HepG2 (cell line): ENCODE measurements at regions not wholly inside any gene's neighbourhood (a gene's known extent, or its start where the extent isn't known, plus 50 kb on each side); places are given as distances from the start of the nearest gene placed in this dataset.

Experiments
- ATRX ChIP-seq: sonication (generic); formaldehyde crosslinking; IDR thresholded peaks from 2 replicates; pipeline ENCODE4 v1.4.0; 2020; ENCODE audit warnings: missing genetic modification reagents, borderline replicate concordance
- CENPT ChIP-seq: sonication (generic); formaldehyde crosslinking; IDR thresholded peaks from 2 replicates; pipeline ENCODE4 v1.8.0; 2022; ENCODE audit warnings: low read depth, mild to moderate bottlenecking, moderate library complexity, missing genetic modification reagents
- DR1 ChIP-seq: sonication (generic); formaldehyde crosslinking; IDR thresholded peaks from 2 replicates; pipeline ENCODE4 v1.8.0; 2021; ENCODE audit warnings: mild to moderate bottlenecking, missing genetic modification reagents, inconsistent platforms
- HDAC6 ChIP-seq: fragments of 200-600 bp; sonication (generic); IDR thresholded peaks from 2 replicates; pipeline ENCODE4 v1.7.0; 2017; ENCODE audit warnings: mild to moderate bottlenecking, antibody characterized with exemption, low read length, low read depth
- HES4 ChIP-seq: sonication (generic); formaldehyde crosslinking; IDR thresholded peaks from 2 replicates; pipeline ENCODE4 v1.9.0; 2021; ENCODE audit warnings: mild to moderate bottlenecking, missing genetic modification reagents, borderline replicate concordance
- HHEX ChIP-seq: IDR thresholded peaks from 2 replicates; pipeline ENCODE4 v1.6.1; 2016; ENCODE audit warnings: control low read depth
- HIVEP1 ChIP-seq: sonication (generic); formaldehyde crosslinking; IDR thresholded peaks from 2 replicates; pipeline ENCODE4 v1.4.0; 2020; ENCODE audit warnings: mild to moderate bottlenecking, missing genetic modification reagents
- HOXA3 ChIP-seq: sonication (generic); formaldehyde crosslinking; IDR thresholded peaks from 2 replicates; pipeline ENCODE4 v1.5.0; 2020; ENCODE audit warnings: missing genetic modification reagents
- KLF11 ChIP-seq: IDR thresholded peaks from 2 replicates; pipeline ENCODE4 v1.6.1; 2016; ENCODE audit warnings: missing compliant biosample characterization
- KLF15 ChIP-seq: sonication (generic); formaldehyde crosslinking; IDR thresholded peaks from 2 replicates; pipeline ENCODE4 v1.8.1; 2023; ENCODE audit warnings: borderline replicate concordance, mild to moderate bottlenecking, inconsistent platforms, missing genetic modification reagents, mixed read lengths
- MTF1 ChIP-seq: sonication (generic); formaldehyde crosslinking; IDR thresholded peaks from 2 replicates; pipeline ENCODE4 v1.5.0; 2020; ENCODE audit warnings: missing genetic modification reagents
- PCBP1 ChIP-seq: fragments of 200-400 bp; formaldehyde crosslinking; IDR thresholded peaks from 2 replicates; pipeline ENCODE4 v1.6.1; 2017; ENCODE audit warnings: mild to moderate bottlenecking, low read depth, low read length, borderline replicate concordance
- PHB2 ChIP-seq: fragments of 450-650 bp; IDR thresholded peaks from 2 replicates; pipeline ENCODE4 v1.6.1; 2018; ENCODE audit not compliant: partially characterized antibody
- RAD51 ChIP-seq: fragments of 450-650 bp; IDR thresholded peaks from 2 replicates; pipeline ENCODE4 v1.6.1; 2016; ENCODE audit warnings: borderline replicate concordance
- RCOR2 ChIP-seq: IDR thresholded peaks from 2 replicates; pipeline ENCODE4 v1.6.1; 2016; ENCODE audit warnings: missing biosample characterization, missing genetic modification reagents
- SMYD3 ChIP-seq: sonication (generic); formaldehyde crosslinking; IDR thresholded peaks from 2 replicates; pipeline ENCODE4 v1.8.1; 2023; ENCODE audit warnings: mild to moderate bottlenecking, missing genetic modification reagents
- SRSF4 ChIP-seq: fragments of 200-400 bp; formaldehyde crosslinking; IDR thresholded peaks from one replicate; pipeline ENCODE4 v1.6.1; 2018; ENCODE audit warnings: mild to moderate bottlenecking, low read depth, low read length, moderate library complexity; ENCODE audit not compliant: poor library complexity, severe bottlenecking
- TARDBP ChIP-seq: sonication (generic); formaldehyde crosslinking; IDR thresholded peaks from 2 replicates; pipeline ENCODE4 v1.8.0; 2022; ENCODE audit warnings: mild to moderate bottlenecking, missing genetic modification reagents
- TMF1 ChIP-seq: sonication (generic); formaldehyde crosslinking; IDR thresholded peaks from 2 replicates; pipeline ENCODE4 v1.8.1; 2022; ENCODE audit warnings: low read depth, missing genetic modification reagents
- TOPORS ChIP-seq: sonication (generic); formaldehyde crosslinking; IDR thresholded peaks from 2 replicates; pipeline ENCODE4 v1.8.0; 2023; ENCODE audit warnings: mild to moderate bottlenecking, missing genetic modification reagents
- ZBTB21 ChIP-seq: sonication (generic); formaldehyde crosslinking; IDR thresholded peaks from 2 replicates; pipeline ENCODE4 v1.4.0; 2020; ENCODE audit warnings: missing genetic modification reagents
- ZNF766 ChIP-seq: sonication (generic); formaldehyde crosslinking; IDR thresholded peaks from 2 replicates; pipeline ENCODE4 v1.5.0; 2020; ENCODE audit warnings: missing genetic modification reagents, borderline replicate concordance
- ZNF790 ChIP-seq: sonication (generic); formaldehyde crosslinking; IDR thresholded peaks from 2 replicates; pipeline ENCODE4 v1.8.0; 2022; ENCODE audit warnings: missing genetic modification reagents, mild to moderate bottlenecking, borderline replicate concordance
- TF ChIP-seq, protein P1 (sequence below): sonication (generic); formaldehyde crosslinking; IDR thresholded peaks from 2 replicates; pipeline ENCODE4 v1.4.0; 2020; ENCODE audit warnings: missing genetic modification reagents, borderline replicate concordance
- TF ChIP-seq, protein P2 (sequence below): sonication (generic); formaldehyde crosslinking; IDR thresholded peaks from 2 replicates; pipeline ENCODE4 v1.5.0; 2020; ENCODE audit warnings: missing genetic modification reagents
- TF ChIP-seq, protein P3 (sequence below): sonication (generic); formaldehyde crosslinking; IDR thresholded peaks from 2 replicates; pipeline ENCODE4 v1.4.0; 2020; ENCODE audit warnings: mild to moderate bottlenecking, low read depth, missing genetic modification reagents
- TF ChIP-seq, protein P4 (sequence below): IDR thresholded peaks from 2 replicates; pipeline ENCODE4 v1.6.1; 2016; ENCODE audit warnings: low read depth, control low read depth

DNA sequence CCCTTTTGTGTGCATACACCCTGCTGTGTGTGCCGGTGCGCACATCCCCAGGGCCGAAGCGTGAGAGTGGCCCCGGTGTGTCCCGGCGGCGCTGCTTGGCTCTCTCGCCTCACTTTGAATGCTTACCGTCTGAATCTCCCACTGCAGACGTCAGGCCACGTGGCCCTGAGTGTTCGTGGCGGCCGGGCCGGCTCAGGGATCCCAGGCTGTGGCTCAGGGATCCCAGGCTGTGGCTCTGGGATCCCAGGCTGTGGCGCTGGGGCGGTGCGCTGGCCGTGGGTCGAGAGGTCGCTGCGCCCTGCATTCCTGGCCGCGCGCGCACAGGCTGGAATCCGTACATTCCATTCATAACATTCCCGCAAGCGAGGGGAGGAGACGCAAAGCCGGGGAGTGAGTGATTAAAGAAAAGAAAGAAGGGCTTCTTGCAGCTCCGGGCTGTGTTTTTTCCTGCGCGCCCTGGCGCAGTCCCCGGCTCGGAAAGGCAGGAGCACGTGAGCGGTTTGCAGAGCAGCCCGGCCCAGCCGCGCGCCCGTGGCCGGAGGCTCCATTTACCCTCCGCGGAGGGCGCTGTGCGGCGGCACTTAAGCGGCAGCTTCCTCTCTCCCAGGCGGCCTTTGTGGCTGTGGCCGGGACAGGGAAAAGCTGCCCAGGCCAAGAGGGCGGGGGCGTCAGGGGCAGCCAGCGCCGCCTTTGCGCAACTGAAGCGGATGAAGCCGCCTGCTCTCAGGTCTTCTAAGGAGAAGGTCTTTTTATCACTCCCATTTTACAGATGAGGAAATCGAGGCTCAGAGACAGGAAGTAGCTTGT, 87.0 kb upstream of the ALDH1L1 start (continued):
- TF ChIP-seq TOPORS (CRISPR knock-in tag) (no peak), KLF15 (CRISPR knock-in tag) (no peak; the same call in 1 of the 2 replicates), ZNF790 (CRISPR knock-in tag) (no peak), HHEX (no peak), ATRX (CRISPR knock-in tag) (no peak), RAD51 (no peak), ZBTB21 (CRISPR knock-in tag) (no peak), ZNF766 (CRISPR knock-in tag) (no peak), HIVEP1 (CRISPR knock-in tag) (peak; percentile 83), HES4 (CRISPR knock-in tag) (0 out of 2 replicates have a peak, but pooled peaks have one; percentile 53), PCBP1 (no peak), TARDBP (no peak), SMYD3 (CRISPR knock-in tag) (no peak), SRSF4 (no peak), PHB2 (no peak), RCOR2 (CRISPR knock-in tag) (no peak), KLF11 (no peak), HDAC6 (no peak), DR1 (CRISPR knock-in tag) (0 out of 2 replicates have a peak, but pooled peaks have one; percentile 33), TMF1 (no peak), HOXA3 (peak; percentile 48), MTF1 (CRISPR knock-in tag) (no peak), CENPT (CRISPR knock-in tag) (no peak)
- TF ChIP-seq, protein P1, sequence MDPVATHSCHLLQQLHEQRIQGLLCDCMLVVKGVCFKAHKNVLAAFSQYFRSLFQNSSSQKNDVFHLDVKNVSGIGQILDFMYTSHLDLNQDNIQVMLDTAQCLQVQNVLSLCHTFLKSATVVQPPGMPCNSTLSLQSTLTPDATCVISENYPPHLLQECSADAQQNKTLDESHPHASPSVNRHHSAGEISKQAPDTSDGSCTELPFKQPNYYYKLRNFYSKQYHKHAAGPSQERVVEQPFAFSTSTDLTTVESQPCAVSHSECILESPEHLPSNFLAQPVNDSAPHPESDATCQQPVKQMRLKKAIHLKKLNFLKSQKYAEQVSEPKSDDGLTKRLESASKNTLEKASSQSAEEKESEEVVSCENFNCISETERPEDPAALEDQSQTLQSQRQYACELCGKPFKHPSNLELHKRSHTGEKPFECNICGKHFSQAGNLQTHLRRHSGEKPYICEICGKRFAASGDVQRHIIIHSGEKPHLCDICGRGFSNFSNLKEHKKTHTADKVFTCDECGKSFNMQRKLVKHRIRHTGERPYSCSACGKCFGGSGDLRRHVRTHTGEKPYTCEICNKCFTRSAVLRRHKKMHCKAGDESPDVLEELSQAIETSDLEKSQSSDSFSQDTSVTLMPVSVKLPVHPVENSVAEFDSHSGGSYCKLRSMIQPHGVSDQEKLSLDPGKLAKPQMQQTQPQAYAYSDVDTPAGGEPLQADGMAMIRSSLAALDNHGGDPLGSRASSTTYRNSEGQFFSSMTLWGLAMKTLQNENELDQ (CRISPR knock-in tag): no peak
- TF ChIP-seq, protein P2, sequence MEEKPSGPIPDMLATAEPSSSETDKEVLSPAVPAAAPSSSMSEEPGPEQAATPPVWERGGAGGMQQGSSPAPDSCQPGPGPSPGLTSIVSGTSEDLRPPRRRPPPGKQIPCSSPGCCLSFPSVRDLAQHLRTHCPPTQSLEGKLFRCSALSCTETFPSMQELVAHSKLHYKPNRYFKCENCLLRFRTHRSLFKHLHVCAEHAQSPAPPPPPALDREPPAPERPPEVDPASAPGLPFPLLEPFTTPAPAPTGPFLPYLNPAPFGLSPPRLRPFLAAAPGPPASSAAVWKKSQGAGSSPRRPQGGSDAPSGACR (CRISPR knock-in tag): no peak
- TF ChIP-seq, protein P3, sequence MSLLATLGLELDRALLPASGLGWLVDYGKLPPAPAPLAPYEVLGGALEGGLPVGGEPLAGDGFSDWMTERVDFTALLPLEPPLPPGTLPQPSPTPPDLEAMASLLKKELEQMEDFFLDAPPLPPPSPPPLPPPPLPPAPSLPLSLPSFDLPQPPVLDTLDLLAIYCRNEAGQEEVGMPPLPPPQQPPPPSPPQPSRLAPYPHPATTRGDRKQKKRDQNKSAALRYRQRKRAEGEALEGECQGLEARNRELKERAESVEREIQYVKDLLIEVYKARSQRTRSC: no peak
- TF ChIP-seq, protein P4, sequence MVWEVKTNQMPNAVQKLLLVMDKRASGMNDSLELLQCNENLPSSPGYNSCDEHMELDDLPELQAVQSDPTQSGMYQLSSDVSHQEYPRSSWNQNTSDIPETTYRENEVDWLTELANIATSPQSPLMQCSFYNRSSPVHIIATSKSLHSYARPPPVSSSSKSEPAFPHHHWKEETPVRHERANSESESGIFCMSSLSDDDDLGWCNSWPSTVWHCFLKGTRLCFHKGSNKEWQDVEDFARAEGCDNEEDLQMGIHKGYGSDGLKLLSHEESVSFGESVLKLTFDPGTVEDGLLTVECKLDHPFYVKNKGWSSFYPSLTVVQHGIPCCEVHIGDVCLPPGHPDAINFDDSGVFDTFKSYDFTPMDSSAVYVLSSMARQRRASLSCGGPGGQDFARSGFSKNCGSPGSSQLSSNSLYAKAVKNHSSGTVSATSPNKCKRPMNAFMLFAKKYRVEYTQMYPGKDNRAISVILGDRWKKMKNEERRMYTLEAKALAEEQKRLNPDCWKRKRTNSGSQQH (CRISPR knock-in tag): 0 out of 2 replicates have a peak, but pooled peaks have one; percentile 30
